MM.1S (cell line): ENCODE measurements at regions not wholly inside any gene's neighbourhood (a gene's known extent, or its start where the extent isn't known, plus 50 kb on each side); places are given as distances from the start of the nearest gene placed in this dataset.

Source experiments
- DNase-seq: peaks from one replicate; pipeline ENCODE4 v3.0.0-alpha.2; 2015
- H2AFZ ChIP-seq: fragments of 300-600 bp; sonication (generic); 2 replicates; pipeline ENCODE4 v1.6.0; 2016; ENCODE audit warnings: antibody characterized with exemption, low read length
- H3F3A ChIP-seq: fragments of 300-600 bp; sonication (generic); 2 replicates; pipeline ENCODE4 v1.6.1; 2016; ENCODE audit warnings: mild to moderate bottlenecking, antibody characterized with exemption, low read length, moderate library complexity, mixed read lengths; ENCODE audit not compliant: insufficient read depth
- H3K27ac ChIP-seq: fragments of 300-600 bp; sonication (generic); 2 replicates; pipeline ENCODE4 v1.5.1; 2016; ENCODE audit warnings: mild to moderate bottlenecking, low read length
- H3K27me3 ChIP-seq: fragments of 300-600 bp; sonication (generic); replicated peaks from 2 replicates; pipeline ENCODE4 v1.6.0; 2016; ENCODE audit warnings: low read length; ENCODE audit not compliant: insufficient read depth
- H3K36me3 ChIP-seq: fragments of 300-600 bp; sonication (generic); replicated peaks from 2 replicates; pipeline ENCODE4 v1.6.1; 2016; ENCODE audit warnings: mild to moderate bottlenecking, low read length, mixed read lengths; ENCODE audit not compliant: insufficient read depth
- H3K4me1 ChIP-seq: fragments of 300-600 bp; sonication (generic); 2 replicates; pipeline ENCODE4 v1.6.1; 2016; ENCODE audit warnings: low read length, mixed read lengths
- H3K4me2 ChIP-seq: fragments of 300-600 bp; sonication (generic); 2 replicates; pipeline ENCODE4 v1.6.0; 2016; ENCODE audit warnings: low read depth, low read length
- H3K4me3 ChIP-seq: fragments of 300-600 bp; sonication (generic); 2 replicates; pipeline ENCODE4 v1.5.1; 2016; ENCODE audit warnings: low read length, mixed read lengths
- H3K79me2 ChIP-seq: fragments of 300-600 bp; sonication (generic); 2 replicates; pipeline ENCODE4 v1.6.1; 2016; ENCODE audit warnings: mixed run types, low read length, mixed read lengths
- H3K9ac ChIP-seq: fragments of 300-600 bp; sonication (generic); 2 replicates; pipeline ENCODE4 v1.6.1; 2016; ENCODE audit warnings: low read length, mixed read lengths
- H3K9me2 ChIP-seq: fragments of 300-600 bp; sonication (generic); replicated peaks from 2 replicates; pipeline ENCODE4 v1.6.1; 2016; ENCODE audit warnings: mild to moderate bottlenecking, low read length, mixed read lengths; ENCODE audit not compliant: insufficient read depth
- H3K9me3 ChIP-seq: fragments of 300-600 bp; sonication (generic); replicated peaks from 2 replicates; pipeline ENCODE4 v1.6.1; 2016; ENCODE audit warnings: mild to moderate bottlenecking, low read length, mixed read lengths; ENCODE audit not compliant: insufficient read depth
- H4K20me1 ChIP-seq: fragments of 300-600 bp; sonication (generic); 2 replicates; pipeline ENCODE4 v1.6.1; 2016; ENCODE audit warnings: mild to moderate bottlenecking, low read length, moderate library complexity, mixed read lengths; ENCODE audit not compliant: insufficient read depth
- EZH2 ChIP-seq: fragments of 300-600 bp; sonication (generic); optimal IDR thresholded peaks from 2 replicates; pipeline ENCODE3; 2017; ENCODE audit warnings: low read depth, mild to moderate bottlenecking, antibody characterized with exemption, low read length, mixed read lengths
- EZH2phosphoT487 ChIP-seq: fragments of 300-600 bp; sonication (generic); IDR thresholded peaks from 2 replicates; pipeline ENCODE4 v1.6.1; 2018; ENCODE audit warnings: antibody characterized with exemption, low read length
- TF ChIP-seq, protein P1 (sequence below): fragments of 300-600 bp; sonication (generic); IDR thresholded peaks from 2 replicates; pipeline ENCODE4 v1.5.1; 2016; ENCODE audit warnings: antibody characterized with exemption, low read length, mixed read lengths

DNA sequence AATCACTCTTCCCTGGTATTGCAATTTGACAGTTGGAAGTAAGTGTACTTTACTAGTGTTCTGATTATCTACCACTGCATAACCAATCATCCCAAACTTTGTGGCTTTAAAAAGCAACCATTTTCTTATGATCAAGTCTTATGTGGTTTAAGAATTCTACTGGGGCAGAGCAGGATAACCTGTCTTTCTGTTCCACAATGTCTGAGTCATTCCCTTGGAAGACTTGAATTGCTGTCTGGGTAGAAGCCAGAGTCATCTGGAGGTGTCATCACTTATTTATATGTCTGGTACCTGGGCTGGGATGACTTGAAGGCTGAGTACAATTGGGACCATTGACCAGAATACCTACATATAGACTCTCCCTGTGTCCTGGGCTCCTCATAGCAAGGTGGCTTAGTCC is 644.3 kb downstream of the HDGFL1 start:
- no peaks in the 10 kb centered on the region for H3K36me3 ChIP-seq
- H3K9ac ChIP-seq: no peak overlapping the region
- H4K20me1 ChIP-seq: no peaks in the 10 kb centered on the region
- H3K4me1 ChIP-seq: no peaks in the 10 kb centered on the region
- H2AFZ ChIP-seq: no peak overlapping the region
- no peaks in the 10 kb centered on the region for H3K79me2 ChIP-seq
- no peaks in the 10 kb centered on the region for H3F3A ChIP-seq
- TF ChIP-seq, protein P1, sequence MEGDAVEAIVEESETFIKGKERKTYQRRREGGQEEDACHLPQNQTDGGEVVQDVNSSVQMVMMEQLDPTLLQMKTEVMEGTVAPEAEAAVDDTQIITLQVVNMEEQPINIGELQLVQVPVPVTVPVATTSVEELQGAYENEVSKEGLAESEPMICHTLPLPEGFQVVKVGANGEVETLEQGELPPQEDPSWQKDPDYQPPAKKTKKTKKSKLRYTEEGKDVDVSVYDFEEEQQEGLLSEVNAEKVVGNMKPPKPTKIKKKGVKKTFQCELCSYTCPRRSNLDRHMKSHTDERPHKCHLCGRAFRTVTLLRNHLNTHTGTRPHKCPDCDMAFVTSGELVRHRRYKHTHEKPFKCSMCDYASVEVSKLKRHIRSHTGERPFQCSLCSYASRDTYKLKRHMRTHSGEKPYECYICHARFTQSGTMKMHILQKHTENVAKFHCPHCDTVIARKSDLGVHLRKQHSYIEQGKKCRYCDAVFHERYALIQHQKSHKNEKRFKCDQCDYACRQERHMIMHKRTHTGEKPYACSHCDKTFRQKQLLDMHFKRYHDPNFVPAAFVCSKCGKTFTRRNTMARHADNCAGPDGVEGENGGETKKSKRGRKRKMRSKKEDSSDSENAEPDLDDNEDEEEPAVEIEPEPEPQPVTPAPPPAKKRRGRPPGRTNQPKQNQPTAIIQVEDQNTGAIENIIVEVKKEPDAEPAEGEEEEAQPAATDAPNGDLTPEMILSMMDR: no peak
- TF ChIP-seq EZH2 (no peak), EZH2phosphoT487 (no peak)
- H3K27ac ChIP-seq: no peak overlapping the region
- H3K9me2 ChIP-seq: no peaks in the 10 kb centered on the region
- no peaks in the 10 kb centered on the region for H3K9me3 ChIP-seq
- H3K4me3 ChIP-seq: no peak overlapping the region
- H3K4me2 ChIP-seq: no peak overlapping the region
- DNase-seq: no peak
- no peaks in the 10 kb centered on the region for H3K27me3 ChIP-seq

DNA sequence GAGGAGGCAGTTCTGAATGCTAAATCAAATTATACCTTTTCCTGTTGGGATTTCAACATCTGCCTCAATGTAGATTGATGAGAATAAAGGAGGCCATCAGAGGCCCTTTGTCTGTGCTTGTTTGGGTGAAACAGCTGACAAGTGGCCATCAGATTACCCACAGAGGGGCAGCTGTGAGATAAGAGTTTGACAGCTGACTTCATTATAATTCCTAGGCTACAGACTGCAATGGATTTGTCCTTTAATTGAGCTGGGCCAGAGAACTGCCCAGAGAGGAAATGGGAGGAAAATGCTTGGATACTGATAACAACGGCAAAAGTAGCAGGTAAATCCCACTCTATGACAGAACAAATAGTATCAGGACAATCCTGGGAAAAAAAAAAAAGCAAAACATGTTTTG is 649.4 kb downstream of the HDGFL1 start:
- no peaks in the 10 kb centered on the region for H3K4me1 ChIP-seq
- H2AFZ ChIP-seq: no peak overlapping the region
- H4K20me1 ChIP-seq: no peaks in the 10 kb centered on the region
- TF ChIP-seq, protein P1: no peak
- TF ChIP-seq EZH2: no peak
- H3K27me3 ChIP-seq: no peaks in the 10 kb centered on the region
- no peak overlapping the region for H3K4me3 ChIP-seq
- no peak for DNase-seq
- H3F3A ChIP-seq: no peaks in the 10 kb centered on the region
- no peaks in the 10 kb centered on the region for H3K9me3 ChIP-seq
- no peak overlapping the region for H3K9ac ChIP-seq
- H3K9me2 ChIP-seq: no peaks in the 10 kb centered on the region
- H3K27ac ChIP-seq: no peak overlapping the region
- no peaks in the 10 kb centered on the region for H3K36me3 ChIP-seq
- no peaks in the 10 kb centered on the region for H3K79me2 ChIP-seq
- H3K4me2 ChIP-seq: no peak overlapping the region

DNA sequence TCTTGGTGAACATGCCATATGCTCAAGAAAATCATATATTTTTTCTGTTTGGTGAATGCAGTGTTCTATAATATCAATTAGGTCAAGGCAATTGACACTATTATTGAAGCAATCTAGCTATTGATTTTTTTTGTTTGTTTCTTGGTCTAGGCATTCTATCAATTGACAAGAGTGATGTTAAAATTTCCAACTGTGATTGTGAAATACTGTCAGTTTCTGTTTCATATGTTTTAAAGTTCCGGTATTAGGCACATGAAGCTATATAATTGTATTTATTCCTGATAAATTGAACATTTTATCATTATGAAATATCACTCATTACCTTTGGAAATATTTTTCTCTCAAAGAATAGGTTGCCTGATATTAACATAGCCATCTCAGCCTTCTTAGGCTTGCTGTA is 653.4 kb downstream of the HDGFL1 start:
- Histone ChIP-seq H3F3A (no peaks in the 10 kb centered on the region), H2AFZ (no peak overlapping the region), H3K9ac (no peak overlapping the region), H3K27me3 (no peaks in the 10 kb centered on the region), H3K27ac (no peak overlapping the region), H4K20me1 (no peaks in the 10 kb centered on the region), H3K79me2 (no peaks in the 10 kb centered on the region), H3K36me3 (no peaks in the 10 kb centered on the region), H3K9me2 (no peaks in the 10 kb centered on the region), H3K4me3 (no peak overlapping the region), H3K4me1 (no peaks in the 10 kb centered on the region), H3K9me3 (no peaks in the 10 kb centered on the region), H3K4me2 (no peak overlapping the region)
- no peak for DNase-seq
- TF ChIP-seq EZH2 (no peak), EZH2phosphoT487 (no peak)
- TF ChIP-seq, protein P1: no peak
